ENCODE measurements at regions not wholly inside any gene's neighbourhood (a gene's known extent, or its start where the extent isn't known, plus 50 kb on each side); places are given as distances from the start of the nearest gene placed in this dataset.

DNA sequence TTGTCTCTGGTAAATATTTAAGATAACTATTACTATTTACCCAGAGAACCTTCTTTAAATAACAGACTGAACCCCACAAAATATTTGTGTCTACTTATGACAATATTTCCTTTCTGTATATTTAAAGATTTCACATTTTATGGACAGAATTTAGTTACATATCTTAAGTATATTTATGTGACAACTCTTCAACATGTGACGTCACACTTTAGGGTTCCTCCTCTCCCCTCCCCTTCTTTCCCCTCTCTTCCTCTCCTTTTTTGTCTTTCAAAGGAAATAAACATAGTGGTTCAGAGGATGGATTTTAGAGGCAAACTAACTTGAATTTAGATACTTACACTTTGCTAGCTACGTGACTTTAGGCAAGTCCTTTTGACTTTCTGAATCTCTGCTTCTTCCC is 655.6 kb upstream of the NUDT12 start:
- DNase-seq: no peak

DNA sequence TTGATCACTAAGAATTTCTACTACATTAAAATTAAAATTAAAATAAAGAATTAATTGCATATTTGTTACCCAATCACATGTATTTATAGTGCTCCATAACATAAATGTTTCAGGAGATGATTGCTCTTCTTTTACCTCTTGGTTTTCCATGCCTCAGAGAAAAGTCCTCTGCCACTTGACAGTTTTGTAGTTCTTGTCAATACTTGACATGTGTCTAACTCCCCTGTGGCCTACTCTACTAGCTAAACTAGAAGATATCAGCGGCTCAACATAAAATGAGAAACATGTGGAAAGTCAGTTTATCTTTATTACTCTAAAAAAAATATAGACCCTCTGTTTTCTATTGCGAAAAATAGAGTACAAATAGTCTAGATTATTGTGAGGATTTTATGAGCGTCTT is 650.6 kb upstream of the NUDT12 start:
- DNase-seq: no peak

DNA sequence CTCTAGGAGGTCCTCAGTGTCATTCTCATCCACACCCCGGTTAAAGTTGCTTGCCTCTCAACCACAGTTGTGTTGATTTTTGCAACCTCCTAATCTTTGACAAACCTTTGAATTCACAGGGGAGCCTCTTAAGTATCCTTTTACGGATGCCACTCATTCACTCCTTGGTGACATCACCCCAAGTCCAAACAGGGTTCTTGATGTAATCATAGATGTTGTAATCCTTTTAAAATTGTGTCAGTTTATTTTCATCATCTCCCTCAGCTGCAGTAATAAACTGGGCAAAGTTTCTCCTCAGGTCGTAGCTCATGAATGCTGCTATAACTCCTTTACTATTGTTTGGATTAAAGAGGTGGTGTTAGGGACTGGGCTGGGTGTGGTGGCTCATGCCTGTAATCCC is 637.2 kb upstream of the NUDT12 start:
- DNase-seq: no peak

DNA sequence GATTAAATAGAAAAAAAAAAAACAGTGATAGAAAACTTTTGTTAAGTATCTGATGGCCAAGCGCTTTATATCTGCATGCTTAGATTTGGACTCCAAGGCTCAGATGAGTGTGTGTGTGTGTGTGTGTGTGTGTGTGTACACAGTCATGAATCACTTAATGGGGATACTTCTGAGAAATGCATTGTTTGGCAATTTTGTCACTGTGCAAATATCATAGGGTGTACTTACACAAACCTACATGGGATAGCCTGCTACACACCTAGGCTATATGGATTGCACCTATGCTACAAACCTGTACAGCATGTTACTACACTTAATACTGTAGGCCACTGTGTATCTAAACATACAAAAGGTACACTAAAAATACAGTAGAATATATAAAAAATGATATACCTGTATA is 635.6 kb upstream of the NUDT12 start:
- no peak for DNase-seq

DNA sequence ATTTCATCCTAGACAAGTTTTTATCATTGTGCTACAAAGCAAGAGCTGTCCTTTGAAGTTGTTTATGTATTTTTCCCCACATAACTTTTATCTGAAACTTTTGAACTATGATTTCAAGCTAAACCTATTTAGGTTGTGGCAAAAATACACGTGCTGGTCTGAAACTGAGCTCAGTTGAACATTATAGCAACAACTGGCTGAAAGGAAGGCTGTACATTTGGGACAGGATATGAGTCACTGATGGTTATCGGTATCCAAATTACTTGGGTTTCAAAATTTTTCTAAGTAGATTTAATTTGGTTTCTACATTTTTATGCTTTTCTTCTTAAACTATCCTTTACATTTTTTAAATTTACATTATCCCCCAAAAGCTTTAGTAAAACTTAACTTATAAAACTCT is 627.3 kb upstream of the NUDT12 start:
- DNase-seq: no peak

DNA sequence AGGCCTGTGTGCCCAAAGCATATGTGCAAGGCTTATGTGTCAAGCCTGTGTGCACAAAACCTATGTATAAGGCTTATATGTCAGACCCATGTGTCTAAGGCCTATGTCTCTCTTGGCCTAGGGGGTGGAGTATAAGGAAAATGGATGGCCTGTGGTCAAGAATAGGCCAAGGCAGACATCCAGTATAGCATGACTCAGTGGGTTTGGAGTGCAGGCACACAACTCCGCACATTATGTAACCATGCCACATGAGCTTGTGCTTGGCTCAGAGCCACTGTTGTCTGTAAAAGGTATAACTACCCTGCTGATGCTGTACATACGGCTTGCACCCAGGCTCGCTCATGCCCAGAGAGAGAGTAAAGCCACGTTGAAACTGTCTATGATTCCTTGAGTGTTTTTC is 626.4 kb upstream of the NUDT12 start:
- no peak for DNase-seq

DNA sequence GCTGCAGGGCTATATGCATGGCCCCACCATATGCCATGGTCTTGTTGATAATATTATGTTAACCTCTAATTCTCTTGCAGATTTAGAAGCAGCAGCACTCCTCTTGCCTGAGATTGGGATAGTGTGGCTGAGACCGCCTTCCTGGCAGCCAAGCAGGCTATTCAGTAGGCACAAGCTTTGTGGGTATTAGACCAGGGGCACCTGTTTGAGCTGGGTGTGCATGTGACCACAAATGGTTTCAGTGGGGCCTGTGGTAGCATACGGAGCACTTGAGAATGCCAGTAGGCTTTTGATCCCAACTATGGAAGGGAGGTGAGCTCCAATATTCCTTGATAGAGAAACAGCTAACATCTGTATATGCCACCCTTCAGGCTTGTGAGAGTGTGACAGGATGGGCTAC is 625.1 kb upstream of the NUDT12 start:
- no peak for DNase-seq

DNA sequence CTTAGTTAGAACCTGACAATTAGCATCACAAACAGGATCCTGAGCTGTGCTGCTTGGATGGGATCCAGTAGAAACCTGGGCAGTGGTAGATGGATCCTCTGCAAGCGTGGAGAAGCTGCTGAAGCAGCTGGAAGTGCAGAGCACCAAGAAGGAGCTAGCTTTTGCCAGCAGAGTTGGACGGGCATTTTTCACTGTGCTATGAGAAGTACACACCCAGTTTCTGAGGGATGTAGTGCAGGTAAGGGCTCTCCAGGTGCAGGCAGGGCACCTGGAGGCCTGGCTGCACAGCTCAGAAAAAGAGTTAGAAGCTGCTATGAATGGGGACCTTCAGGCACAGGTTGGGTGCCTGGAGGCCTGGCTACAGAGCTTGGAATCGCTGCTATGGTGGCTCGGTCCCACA is 623.9 kb upstream of the NUDT12 start:
- no peak for DNase-seq

DNA sequence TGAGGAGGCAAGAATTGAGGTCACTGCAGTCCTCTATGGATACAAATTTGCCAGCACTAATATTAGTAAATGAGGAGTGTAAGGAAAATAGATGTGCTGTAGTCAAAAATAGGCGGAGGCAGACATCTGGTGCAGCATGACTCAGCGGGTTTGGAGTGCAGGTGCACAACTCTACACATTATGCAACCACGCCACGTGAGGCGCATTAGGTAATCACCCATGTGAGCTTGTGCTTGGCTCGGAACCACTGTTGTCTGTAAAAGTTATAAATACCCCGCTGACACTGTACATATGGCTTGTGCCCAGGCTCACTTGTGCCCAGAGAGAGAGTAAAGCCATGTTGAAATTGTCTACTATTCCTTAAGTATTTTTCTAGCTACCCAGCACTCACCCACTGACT is 623.5 kb upstream of the NUDT12 start:
- no peak for DNase-seq

DNA sequence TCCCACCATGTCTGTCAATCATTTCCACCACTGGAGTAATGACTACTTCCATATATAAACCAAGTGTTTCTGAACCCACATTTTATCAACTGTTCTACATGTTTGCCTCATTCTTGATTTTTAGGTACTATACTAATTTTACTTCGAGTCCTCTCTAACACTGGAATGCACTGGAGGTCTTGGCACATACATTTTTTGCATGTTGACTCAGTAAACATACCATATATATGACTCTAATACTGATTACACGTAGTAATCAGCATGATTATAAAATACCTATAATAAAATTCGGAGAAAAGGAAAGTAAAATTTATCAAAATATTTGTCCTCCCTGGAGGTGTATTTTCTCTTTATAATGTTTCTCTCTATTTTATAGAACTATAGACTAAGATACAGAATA is 621.7 kb upstream of the NUDT12 start:
- no peak for DNase-seq

DNA sequence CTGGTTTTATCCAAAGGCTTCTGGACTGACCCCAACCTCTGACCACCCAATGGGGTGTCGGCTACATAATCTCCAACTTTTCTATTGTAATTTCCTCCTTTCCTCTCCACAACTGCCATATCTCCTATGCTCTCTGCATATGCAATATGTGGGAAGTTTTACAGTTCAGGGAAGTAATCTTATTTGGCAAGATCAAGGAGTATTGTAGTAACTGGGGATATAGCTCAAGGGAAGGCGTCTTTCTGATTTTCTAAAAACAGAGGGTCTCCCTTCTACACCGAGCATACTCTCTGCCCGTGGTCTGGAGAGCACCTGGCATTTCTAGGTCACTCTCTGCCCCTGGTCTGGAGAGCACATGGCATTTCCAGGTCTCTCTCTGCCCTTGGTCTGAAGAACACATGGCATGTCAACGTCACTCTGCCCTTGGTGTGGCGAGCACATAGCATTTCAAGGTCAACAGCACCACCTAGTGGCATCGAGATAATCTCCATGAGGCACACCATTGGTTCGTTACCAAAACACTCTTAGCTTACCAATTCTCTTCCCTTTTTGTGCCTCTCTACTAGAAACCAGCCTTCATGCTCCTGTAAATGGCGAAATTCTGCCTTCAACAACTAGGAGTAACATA is 616.4 kb upstream of the NUDT12 start:
- DNase-seq: no peak

DNA sequence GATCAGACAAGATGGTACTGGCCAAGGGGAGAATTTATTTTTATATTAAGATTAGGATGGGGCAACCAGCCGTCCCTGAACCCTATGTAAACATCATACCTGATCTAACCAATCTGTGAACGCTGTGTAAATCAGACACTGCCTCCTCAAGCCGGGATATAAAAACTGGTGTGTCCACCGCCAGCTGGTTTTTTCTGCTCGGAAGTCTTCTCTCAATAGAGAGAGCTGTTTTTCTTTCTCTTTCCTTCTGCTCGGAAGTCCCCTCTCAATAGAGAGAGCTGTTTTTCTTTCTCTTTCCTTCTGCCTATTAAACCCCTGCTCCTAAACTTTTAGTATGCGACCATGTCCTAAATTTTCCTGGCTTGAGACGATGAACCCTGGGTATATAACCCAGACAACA is 615.5 kb upstream of the NUDT12 start:
- no peak for DNase-seq

DNA sequence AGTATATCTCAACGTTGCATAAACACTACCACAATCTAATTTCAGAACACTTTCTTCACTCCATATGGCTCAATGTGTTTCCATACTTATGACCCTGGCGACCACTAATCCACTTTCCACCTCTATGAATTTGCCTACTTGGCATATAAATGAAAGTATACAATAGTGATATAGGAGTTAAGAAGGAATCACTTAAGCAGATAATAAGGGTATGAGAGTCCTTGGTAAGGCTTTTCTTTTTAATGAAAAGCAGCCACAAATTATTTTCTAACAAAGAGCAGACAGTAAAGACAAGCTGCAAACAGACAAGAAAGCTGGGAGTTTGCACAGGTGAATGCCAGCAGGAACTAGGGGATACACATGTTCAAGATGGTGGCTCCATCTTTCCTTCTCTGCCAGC is 615.1 kb upstream of the NUDT12 start:
- DNase-seq: no peak

DNA sequence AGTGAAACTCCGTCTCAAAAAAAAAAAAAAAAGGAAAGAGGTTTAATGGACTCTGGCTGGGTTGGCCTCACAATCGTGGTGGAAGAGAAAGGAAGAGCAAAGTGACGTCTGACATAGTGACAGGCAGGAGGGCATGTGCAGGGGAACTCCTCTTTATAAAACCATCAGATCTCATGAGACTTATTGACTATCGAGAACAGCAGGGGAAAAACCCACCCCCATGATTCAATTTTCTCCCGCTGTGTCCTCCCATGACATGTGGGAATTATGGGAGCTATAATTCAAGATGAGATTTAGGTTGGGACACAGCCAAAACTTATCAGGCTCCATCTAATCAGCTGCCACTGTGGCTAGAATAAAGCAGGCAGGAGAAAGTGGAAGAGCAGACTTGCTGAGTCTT is 610.4 kb upstream of the NUDT12 start:
- no peak for DNase-seq

DNA sequence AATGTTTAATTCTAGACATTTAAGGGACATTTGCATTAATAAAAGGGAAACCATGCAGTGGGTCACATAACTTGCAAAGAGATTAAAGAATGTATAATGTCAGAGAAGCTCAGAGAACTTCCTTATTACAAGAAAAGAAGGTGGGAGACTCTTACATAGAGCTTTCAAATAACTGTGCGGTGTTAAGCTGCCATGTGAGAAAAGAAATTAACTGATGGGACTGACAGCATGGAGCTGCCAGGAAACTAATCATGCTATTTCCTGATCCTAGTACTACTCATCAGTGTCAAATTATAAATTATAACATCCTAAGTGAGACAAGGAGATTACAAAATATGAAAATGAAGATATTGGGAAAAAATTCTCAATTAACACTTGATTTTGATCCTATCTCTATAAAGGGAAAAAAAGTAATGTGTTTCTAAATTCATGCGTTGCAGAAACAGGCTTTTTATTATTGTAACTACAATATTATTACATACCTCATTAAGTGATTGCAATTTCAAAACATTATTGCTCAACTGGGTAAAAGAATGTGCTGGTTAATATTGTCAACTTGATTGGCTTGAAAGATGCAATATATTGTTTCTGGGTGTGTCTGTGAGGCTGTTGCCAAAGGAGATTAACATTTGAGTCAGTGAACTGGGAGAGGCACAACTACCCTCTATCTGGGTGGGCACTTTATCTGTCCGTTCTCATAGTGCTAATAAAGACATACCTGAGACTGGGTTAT is 609.5 kb upstream of the NUDT12 start:
- DNase-seq: no peak

DNA sequence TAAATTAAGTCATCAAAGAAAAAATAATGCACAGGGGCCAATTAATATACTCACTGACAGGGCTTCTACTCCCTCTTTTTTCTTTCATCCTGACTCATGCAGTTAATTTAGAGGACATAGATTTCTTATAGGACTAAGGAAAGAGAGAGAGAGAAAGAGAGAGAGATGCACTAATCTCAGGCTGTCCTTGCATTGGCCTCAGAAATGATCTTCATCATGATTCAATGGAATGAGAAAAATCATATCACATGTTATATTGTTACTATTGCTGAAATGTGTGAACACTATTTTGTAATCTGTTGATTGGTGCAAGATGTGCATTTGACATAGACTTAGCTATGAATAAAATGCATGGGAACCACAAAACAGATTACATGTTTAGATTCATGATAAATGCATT is 608.3 kb upstream of the NUDT12 start:
- DNase-seq: no peak

DNA sequence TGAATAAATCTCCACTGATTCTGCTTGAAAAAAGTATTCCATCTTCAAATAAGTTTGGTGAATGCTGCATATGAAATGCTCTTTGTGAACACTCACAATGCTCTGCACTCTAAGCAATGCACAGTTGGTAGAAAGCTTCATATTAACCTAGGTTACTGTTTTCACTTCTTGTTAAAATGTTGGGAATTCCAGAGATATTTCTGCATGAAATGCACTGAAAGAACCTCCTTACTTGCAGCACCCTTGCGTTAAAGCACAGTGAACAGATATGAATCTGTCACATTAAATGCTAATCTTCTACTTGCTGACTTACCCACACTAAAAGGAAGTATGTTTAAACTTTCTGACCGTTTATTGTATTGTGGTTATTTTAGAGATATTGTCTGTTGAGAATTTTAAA is 584.1 kb upstream of the NUDT12 start:
- no peak for DNase-seq

DNA sequence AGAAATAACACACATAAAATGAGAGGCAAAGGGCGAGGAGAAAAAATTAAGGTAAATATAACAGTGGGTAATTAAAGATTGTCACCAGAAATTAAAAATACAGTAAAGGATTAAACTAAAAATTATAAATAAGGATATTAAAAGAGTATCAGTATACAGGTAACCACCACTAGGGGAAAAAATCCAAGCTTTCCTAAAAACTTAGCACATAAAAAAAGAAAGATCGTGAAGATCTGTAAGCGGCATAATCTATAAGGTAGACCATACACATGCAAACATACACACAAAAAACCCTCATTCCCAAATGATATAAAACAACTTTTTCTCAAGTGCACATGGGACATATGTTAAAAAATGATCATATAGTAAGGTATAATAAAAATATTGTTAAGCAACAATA is 577.3 kb upstream of the NUDT12 start:
- no peak for DNase-seq

DNA sequence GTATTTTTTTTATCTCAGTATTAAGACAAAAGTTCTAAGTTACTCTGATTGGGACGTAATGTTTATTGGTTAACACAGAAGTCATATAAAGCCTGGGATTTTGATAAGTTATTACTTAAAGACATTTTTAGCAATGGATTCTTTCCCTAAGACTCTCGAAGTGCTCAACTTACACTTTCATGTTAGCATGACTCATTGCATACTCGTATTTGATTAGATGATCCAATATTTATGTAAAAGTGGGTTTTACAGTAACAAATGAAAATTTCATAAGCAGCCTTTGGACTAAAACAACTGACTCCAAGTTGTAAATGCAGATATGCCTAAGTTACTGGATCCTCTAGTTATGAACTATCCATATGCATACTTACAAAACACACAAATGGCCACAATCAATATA is 567.7 kb upstream of the NUDT12 start:
- DNase-seq: no peak

DNA sequence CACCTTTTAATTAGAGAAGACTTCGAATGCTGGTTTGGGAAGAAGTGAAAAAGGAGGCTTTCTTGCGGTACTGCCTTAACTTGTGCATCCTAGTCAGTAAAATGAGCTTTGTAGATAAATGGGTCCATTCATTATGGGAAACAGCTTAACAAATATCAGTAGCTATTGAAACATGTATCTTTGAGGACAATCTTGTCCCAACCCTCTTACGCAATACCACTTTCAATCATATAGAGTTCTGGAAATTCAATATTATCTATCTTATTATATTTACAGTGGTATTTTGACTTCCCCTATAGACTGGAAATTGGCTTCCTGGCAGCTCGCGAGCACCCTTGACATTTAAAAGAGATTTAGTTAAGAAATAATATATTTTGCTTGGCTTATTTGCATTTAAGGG is 565.8 kb upstream of the NUDT12 start:
- no peak for DNase-seq

DNA sequence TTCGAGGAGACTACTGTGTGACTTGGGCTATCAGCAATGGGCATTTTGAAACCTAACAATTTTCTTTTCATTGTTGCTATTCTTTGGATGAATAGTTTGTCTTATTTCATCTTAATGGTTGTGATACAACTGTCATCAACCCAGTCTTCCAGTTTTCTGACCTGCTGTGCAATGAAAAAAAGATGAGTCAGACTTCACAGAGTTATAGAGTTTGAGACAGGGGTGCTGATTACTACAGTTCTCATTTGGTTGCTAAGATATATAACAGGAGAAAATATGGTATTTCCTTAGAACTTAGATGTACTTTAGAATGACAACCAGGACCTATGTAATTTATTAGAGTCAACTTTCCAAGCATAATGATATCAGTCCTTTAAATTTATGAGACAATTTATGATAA is 564.4 kb upstream of the NUDT12 start:
- DNase-seq: no peak

DNA sequence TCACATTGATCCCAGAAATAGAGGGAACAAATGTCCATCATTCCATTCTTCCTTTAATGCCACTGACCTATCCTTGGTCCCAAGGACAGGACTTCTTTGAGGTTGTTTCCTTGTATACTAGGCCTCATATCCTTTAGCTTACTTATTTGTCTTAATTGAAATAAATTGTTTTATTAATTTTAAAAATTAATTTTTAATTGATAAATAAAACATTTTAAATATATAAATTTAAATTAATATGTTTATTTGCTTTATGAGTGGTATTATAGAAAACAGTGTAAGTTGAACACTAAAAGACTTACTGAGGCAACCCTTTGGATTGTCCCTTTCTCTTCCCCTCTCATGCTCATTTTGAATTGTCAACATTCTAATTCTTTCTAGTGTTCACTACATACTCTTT is 556.9 kb upstream of the NUDT12 start:
- no peak for DNase-seq

DNA sequence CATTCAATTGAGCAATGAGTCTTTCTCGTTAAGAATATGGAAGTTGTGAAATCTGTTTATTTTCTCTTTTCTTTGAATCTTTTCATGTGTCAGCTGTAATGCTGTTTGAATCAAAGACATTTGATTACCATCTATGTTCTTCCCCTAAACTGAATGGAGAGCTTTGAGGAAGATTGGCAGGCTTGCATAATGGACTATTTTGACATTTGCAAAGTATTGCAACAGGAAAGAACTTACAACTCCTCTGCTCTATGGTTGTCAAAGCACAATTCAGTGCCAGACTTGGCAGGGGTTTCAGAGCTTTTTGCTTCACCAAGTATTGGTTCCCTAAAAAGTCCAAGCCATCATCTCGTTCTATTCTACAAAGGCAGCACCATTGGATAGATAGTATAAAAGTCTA is 549.0 kb upstream of the NUDT12 start:
- no peak for DNase-seq

DNA sequence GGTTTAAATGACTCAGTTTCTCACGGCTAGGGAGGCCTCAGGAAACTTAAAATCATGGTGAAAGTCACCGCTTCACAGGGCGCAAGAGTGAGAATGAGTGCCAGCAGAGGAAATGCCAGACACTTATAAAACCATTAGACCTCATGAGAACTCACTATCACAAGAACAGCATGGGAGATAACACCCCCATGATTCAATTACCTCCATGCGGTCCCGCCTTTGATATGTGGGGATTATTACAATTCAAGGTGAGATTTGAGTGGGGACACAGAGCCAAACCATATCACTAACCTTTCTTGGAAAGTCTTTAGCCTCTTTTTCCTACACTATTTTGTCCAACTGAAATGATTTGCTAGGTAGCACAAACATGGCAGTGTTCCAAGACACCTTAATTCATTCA is 533.9 kb upstream of the NUDT12 start:
- no peak for DNase-seq

DNA sequence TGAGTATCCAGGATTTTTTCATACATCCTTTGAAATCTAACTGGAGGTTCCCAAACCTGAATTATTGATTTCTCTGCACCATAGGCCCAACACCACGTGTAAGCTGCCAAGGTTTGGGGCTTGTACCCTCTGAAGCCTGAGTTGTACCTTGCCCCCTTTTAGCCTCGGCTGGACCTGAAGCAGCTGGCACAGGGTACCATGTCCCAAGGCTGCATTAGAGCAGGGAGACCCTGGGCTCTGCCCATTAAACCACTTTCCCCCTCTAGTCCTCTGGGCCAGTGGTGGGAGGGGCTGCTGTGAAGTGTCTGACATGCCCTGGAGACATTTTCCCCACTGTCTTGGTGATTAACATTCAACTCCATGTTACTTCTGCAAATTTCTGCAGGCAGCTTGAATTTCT is 532.9 kb upstream of the NUDT12 start:
- no peak for DNase-seq

Data from CD4-positive, alpha-beta T cell treated with Interleukin-17A for 1 hour (primary cell).